Globus pallidus (tissue), 1 donor: ENCODE measurements at regions not wholly inside any gene's neighbourhood (a gene's known extent, or its start where the extent isn't known, plus 50 kb on each side); places are given as distances from the start of the nearest gene placed in this dataset.
"Not testable (repeated sequence)": the region's sequence is repeated elsewhere in the genome, so short reads cannot be mapped to it uniquely, and the experiment has no call there.

ENCODE experiments used
- DNase-seq: peaks from one replicate; pipeline ENCODE4 v3.0.0-alpha.2; 2015; ENCODE audit warnings: low spot score

- not testable (repeated sequence) for DNase-seq
Observed at GRCh38 chr2:194771394-194771793, 885.6 kb upstream of the SLC39A10 start.

- DNase-seq: no peak
Observed at GRCh38 chr2:194769030-194769429, 888.0 kb upstream of the SLC39A10 start.

- DNase-seq: no peak
Observed at GRCh38 chr2:194765723-194766122, 891.3 kb upstream of the SLC39A10 start.

GRCh38 chr2:194750926-194751325 lies 906.1 kb upstream of the SLC39A10 start:
- DNase-seq: no peak

GRCh38 chr2:194745557-194746146 lies 911.4 kb upstream of the SLC39A10 start:
- no peak for DNase-seq

GRCh38 chr2:194742706-194743105 lies 914.3 kb upstream of the SLC39A10 start:
- DNase-seq: no peak

- DNase-seq: no peak
Observed at GRCh38 chr2:194739217-194739616, 917.8 kb upstream of the SLC39A10 start.

- no peak for DNase-seq
Observed at GRCh38 chr2:194735837-194736542, 921.0 kb upstream of the SLC39A10 start.

GRCh38 chr2:194730266-194730665 lies 926.8 kb upstream of the SLC39A10 start:
- no peak for DNase-seq

- no peak for DNase-seq
Observed at GRCh38 chr2:194725169-194725568, 931.9 kb upstream of the SLC39A10 start.

GRCh38 chr2:194723446-194723845 lies 933.6 kb upstream of the SLC39A10 start:
- no peak for DNase-seq

GRCh38 chr2:194721227-194721626 lies 935.8 kb upstream of the SLC39A10 start:
- DNase-seq: no peak

- DNase-seq: no peak
Observed at GRCh38 chr2:194720462-194720861, 936.6 kb upstream of the SLC39A10 start.

- DNase-seq: no peak
Observed at GRCh38 chr2:194718881-194719280, 938.1 kb upstream of the SLC39A10 start.

- DNase-seq: no peak
Observed at GRCh38 chr2:194714541-194714940, 942.5 kb upstream of the SLC39A10 start.

GRCh38 chr2:194709840-194710239 lies 947.2 kb upstream of the SLC39A10 start:
- no peak for DNase-seq

- no peak for DNase-seq
Observed at GRCh38 chr2:194706179-194706578, 950.8 kb upstream of the SLC39A10 start.

- no peak for DNase-seq
Observed at GRCh38 chr2:194705398-194705797, 951.6 kb upstream of the SLC39A10 start.

GRCh38 chr2:194700726-194701125 lies 956.3 kb upstream of the SLC39A10 start:
- no peak for DNase-seq

- DNase-seq: no peak
Observed at GRCh38 chr2:194700116-194700515, 956.9 kb upstream of the SLC39A10 start.

GRCh38 chr2:194698012-194698411 lies 959.0 kb upstream of the SLC39A10 start:
- no peak for DNase-seq

GRCh38 chr2:194697439-194697838 lies 959.6 kb upstream of the SLC39A10 start:
- no peak for DNase-seq

GRCh38 chr2:194696690-194697089 lies 960.3 kb upstream of the SLC39A10 start:
- DNase-seq: no peak

- no peak for DNase-seq
Observed at GRCh38 chr2:194686569-194686968, 970.5 kb upstream of the SLC39A10 start.
